ENCODE measurements at regions not wholly inside any gene's neighbourhood (a gene's known extent, or its start where the extent isn't known, plus 50 kb on each side); places are given as distances from the start of the nearest gene placed in this dataset.
"Not testable (repeated sequence)": the region's sequence is repeated elsewhere in the genome, so short reads cannot be mapped to it uniquely, and the experiment has no call there.

GRCh38 chr10:25851548-25851947 lies 82.5 kb upstream of the MYO3A start:
- in situ Hi-C loops (cut with MboI; ENCODE audit: low sequenced_read_pairs), result no loop called here

GRCh38 chr10:25852364-25852941 lies 81.6 kb upstream of the MYO3A start:
- in situ Hi-C loops (cut with MboI; ENCODE audit: low sequenced_read_pairs), result no loop called here

- in situ Hi-C loops (cut with MboI; ENCODE audit: low sequenced_read_pairs), result no loop called here
Measured at GRCh38 chr10:25858076-25858475, 76.0 kb upstream of the MYO3A start.

GRCh38 chr10:25865267-25865666 lies 68.8 kb upstream of the MYO3A start:
- in situ Hi-C loops (cut with MboI; ENCODE audit: low sequenced_read_pairs), result no loop called here

GRCh38 chr10:25867321-25867720 lies 66.7 kb upstream of the MYO3A start:
- in situ Hi-C loops (cut with MboI; ENCODE audit: low sequenced_read_pairs), result no loop called here

- in situ Hi-C loops (cut with MboI; ENCODE audit: low sequenced_read_pairs), result no loop called here
Measured at GRCh38 chr10:25869067-25869591, 64.9 kb upstream of the MYO3A start.

GRCh38 chr10:25869609-25870008 lies 64.4 kb upstream of the MYO3A start:
- in situ Hi-C loops (cut with MboI; ENCODE audit: low sequenced_read_pairs), result no loop called here

GRCh38 chr10:25874402-25874801 lies 59.6 kb upstream of the MYO3A start:
- in situ Hi-C loops (cut with MboI; ENCODE audit: low sequenced_read_pairs), result not testable (repeated sequence)

- in situ Hi-C loops (cut with MboI; ENCODE audit: low sequenced_read_pairs), result loop anchor here (25.0 kb wide), 1 partner anchor 687 kb away; no protein-coding TSS in a partner anchor
Measured at GRCh38 chr10:25875556-25876165, 58.4 kb upstream of the MYO3A start.

GRCh38 chr10:25877296-25877695 lies 56.7 kb upstream of the MYO3A start:
- in situ Hi-C loops (cut with MboI; ENCODE audit: low sequenced_read_pairs), result loop anchor here (25.0 kb wide), 1 partner anchor 685 kb away; no protein-coding TSS in a partner anchor
